Anterior cingulate cortex (tissue), 58 donors: ENCODE measurements at regions not wholly inside any gene's neighbourhood (a gene's known extent, or its start where the extent isn't known, plus 50 kb on each side); places are given as distances from the start of the nearest gene placed in this dataset.
A peak's percentile ranks its signal among the peaks of the same experiment; 100 is the strongest.
"Not testable (repeated sequence)": the region's sequence is repeated elsewhere in the genome, so short reads cannot be mapped to it uniquely, and the experiment has no call there.

ENCODE experiments used
- DNase-seq, 58 donors: peaks; one replicate each; lab custom pipeline; 2025; lab: John Stamatoyannopoulos, UW

GRCh38 chr4:28116526-28117083 is 1256.0 kb downstream of the STIM2 start:
- DNase-seq = not testable (repeated sequence)

- DNase-seq = no peak
These were observed 1256.5 kb downstream of the STIM2 start for GRCh38 chr4:28117084-28117682.

- no peak for DNase-seq
These were observed 1285.5 kb downstream of the STIM2 start for GRCh38 chr4:28146191-28146590.

GRCh38 chr4:28148221-28148620 is 1287.6 kb downstream of the STIM2 start:
- no peak for DNase-seq

- DNase-seq = no peak
These were observed 1289.1 kb downstream of the STIM2 start for GRCh38 chr4:28149762-28150161.

GRCh38 chr4:28151314-28151713 is 1290.7 kb downstream of the STIM2 start:
- no peak for DNase-seq

GRCh38 chr4:28167411-28167810 is 1306.8 kb downstream of the STIM2 start:
- no peak for DNase-seq

- DNase-seq = no peak
These were observed 1316.3 kb downstream of the STIM2 start for GRCh38 chr4:28176942-28177341.

- DNase-seq = no peak
These were observed 1317.0 kb downstream of the STIM2 start for GRCh38 chr4:28177641-28178040.

GRCh38 chr4:28179126-28179525 is 1318.5 kb downstream of the STIM2 start:
- DNase-seq = no peak

GRCh38 chr4:28209371-28209924 is 1348.8 kb downstream of the STIM2 start:
- no peak for DNase-seq

- DNase-seq = no peak
These were observed 1351.2 kb downstream of the STIM2 start for GRCh38 chr4:28211676-28212470.

- DNase-seq = no peak
These were observed 1360.9 kb downstream of the STIM2 start for GRCh38 chr4:28221536-28221935.

- DNase-seq = peak in 15 of 58 donors; percentile 1 to 41 (median 7)
These were observed 1364.4 kb downstream of the STIM2 start for GRCh38 chr4:28225050-28225449.

GRCh38 chr4:28225689-28226353 is 1365.2 kb downstream of the STIM2 start:
- DNase-seq = peak in 10 of 58 donors; percentile 1 to 48 (median 25)

- DNase-seq = no peak
These were observed 1366.3 kb downstream of the STIM2 start for GRCh38 chr4:28226962-28227361.

GRCh38 chr4:28227764-28228163 is 1367.1 kb downstream of the STIM2 start:
- DNase-seq = no peak

- DNase-seq = no peak
These were observed 1368.2 kb downstream of the STIM2 start for GRCh38 chr4:28228561-28229491.

- no peak for DNase-seq
These were observed 1371.7 kb downstream of the STIM2 start for GRCh38 chr4:28232376-28232775.

GRCh38 chr4:28232951-28233350 is 1372.3 kb downstream of the STIM2 start:
- no peak for DNase-seq
